LNCaP clone FGC (cell line): ENCODE measurements at regions not wholly inside any gene's neighbourhood (a gene's known extent, or its start where the extent isn't known, plus 50 kb on each side); places are given as distances from the start of the nearest gene placed in this dataset.

Experiments used
- DNase-seq: peaks from one replicate; pipeline ENCODE4 v3.0.0-alpha.2; 2011; ENCODE audit warnings: low read depth
- H3K4me3 ChIP-seq: 2 replicates; pipeline ENCODE4 v1.5.1; 2011; ENCODE audit warnings: mild to moderate bottlenecking, low read depth, low read length, control low read depth
- TF ChIP-seq, protein P1 (sequence below): IDR thresholded peaks from 2 replicates; pipeline ENCODE4 v1.5.1; 2012; ENCODE audit warnings: mild to moderate bottlenecking; ENCODE audit not compliant: control insufficient read depth, insufficient read depth; ENCODE audit errors: extremely low read depth

- no peak overlapping the region for H3K4me3 ChIP-seq
- TF ChIP-seq, protein P1, sequence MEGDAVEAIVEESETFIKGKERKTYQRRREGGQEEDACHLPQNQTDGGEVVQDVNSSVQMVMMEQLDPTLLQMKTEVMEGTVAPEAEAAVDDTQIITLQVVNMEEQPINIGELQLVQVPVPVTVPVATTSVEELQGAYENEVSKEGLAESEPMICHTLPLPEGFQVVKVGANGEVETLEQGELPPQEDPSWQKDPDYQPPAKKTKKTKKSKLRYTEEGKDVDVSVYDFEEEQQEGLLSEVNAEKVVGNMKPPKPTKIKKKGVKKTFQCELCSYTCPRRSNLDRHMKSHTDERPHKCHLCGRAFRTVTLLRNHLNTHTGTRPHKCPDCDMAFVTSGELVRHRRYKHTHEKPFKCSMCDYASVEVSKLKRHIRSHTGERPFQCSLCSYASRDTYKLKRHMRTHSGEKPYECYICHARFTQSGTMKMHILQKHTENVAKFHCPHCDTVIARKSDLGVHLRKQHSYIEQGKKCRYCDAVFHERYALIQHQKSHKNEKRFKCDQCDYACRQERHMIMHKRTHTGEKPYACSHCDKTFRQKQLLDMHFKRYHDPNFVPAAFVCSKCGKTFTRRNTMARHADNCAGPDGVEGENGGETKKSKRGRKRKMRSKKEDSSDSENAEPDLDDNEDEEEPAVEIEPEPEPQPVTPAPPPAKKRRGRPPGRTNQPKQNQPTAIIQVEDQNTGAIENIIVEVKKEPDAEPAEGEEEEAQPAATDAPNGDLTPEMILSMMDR = no peak
- DNase-seq = no peak
These were observed 81.8 kb upstream of the SFMBT2 start for GRCh38 chr10:7492660-7493046.

GRCh38 chr10:7491949-7492659 lies 81.3 kb upstream of the SFMBT2 start:
- DNase-seq = no peak

GRCh38 chr10:7491230-7491629 lies 80.4 kb upstream of the SFMBT2 start:
- DNase-seq = no peak
- TF ChIP-seq, protein P1 = no peak
- H3K4me3 ChIP-seq = no peak overlapping the region

More at GRCh38 chr10:7491949-7492659, 81.3 kb upstream of the SFMBT2 start:
- TF ChIP-seq, protein P1 = no peak
- H3K4me3 ChIP-seq = no peak overlapping the region

DNA sequence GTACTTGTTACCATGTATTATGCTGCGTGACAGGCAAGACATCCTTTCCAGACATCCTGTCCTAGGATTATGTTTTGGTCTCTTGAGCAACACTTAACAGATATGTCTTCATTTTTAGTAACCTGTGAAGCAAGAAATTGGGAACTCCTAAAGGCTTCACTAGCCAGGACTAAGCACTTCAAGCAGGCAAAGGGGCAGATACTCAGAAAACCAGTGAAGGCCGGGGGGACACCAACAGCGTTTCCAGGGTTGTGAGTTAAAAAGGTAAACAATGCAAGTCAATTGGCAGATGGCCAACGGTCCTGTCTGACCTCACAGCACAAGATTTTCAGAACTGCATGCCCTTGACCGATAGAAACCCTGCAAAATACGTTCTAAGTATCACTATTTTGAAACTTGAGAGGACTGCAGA lies 77.6 kb upstream of the SFMBT2 start:
- peak; percentile 17 for DNase-seq
- TF ChIP-seq, protein P1 = no peak
- no peak overlapping the region for H3K4me3 ChIP-seq

- peak; percentile 19 for DNase-seq
- no peak overlapping the region for H3K4me3 ChIP-seq
- TF ChIP-seq, protein P1 = no peak
These were observed 76.7 kb upstream of the SFMBT2 start for GRCh38 chr10:7487528-7487927.

DNA sequence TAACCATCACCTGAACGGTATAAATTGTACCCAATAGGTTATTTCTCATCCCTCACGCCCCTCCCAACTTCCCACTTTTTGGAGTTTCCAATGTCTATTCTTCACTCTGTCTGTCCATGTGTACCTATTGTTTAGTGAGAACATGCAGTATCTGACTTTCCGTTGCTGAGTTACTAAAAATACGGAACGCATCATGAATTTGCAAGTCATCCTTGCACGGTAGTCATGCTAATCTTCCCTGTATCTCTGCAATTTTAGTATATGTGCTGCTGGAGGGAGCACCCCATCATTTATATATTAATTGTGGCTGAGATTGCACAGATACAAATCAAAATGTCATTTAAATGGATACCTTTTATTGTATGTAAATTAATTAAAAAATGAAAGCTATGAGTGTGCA lies 75.7 kb upstream of the SFMBT2 start:
- TF ChIP-seq, protein P1 = no peak
- no peak for DNase-seq

DNA sequence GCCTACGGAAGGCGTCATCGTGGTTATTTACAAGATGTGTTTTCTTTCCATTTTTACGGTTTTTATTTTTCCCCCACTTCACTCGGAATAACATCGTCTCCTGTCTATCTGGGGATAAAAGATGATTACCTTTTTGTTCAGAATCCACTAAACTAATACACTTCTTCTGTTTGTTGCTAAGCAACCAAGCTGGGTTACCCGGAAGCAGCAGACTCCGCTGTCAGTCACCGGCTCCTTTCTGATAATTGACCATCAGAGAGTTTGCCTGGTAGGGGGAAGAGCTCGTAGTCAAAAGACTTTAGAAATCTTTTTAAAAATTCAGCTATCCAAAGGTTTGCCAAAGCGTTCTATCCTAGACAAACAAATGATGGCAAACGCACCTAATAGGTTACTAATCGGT lies 75.0 kb upstream of the SFMBT2 start:
- DNase-seq = no peak
- TF ChIP-seq, protein P1 = no peak
- H3K4me3 ChIP-seq = no peak overlapping the region

More for the DNA sequence above, 75.7 kb upstream of the SFMBT2 start:
- H3K4me3 ChIP-seq = no peak overlapping the region
